ENCODE measurements at regions not wholly inside any gene's neighbourhood (a gene's known extent, or its start where the extent isn't known, plus 50 kb on each side); places are given as distances from the start of the nearest gene placed in this dataset.

- DNase-seq: no peak
Measured at GRCh38 chr11:29959488-29959887, 57.3 kb downstream of the KCNA4 start.

- DNase-seq: no peak
Measured at GRCh38 chr11:29957431-29957830, 59.4 kb downstream of the KCNA4 start.

DNA sequence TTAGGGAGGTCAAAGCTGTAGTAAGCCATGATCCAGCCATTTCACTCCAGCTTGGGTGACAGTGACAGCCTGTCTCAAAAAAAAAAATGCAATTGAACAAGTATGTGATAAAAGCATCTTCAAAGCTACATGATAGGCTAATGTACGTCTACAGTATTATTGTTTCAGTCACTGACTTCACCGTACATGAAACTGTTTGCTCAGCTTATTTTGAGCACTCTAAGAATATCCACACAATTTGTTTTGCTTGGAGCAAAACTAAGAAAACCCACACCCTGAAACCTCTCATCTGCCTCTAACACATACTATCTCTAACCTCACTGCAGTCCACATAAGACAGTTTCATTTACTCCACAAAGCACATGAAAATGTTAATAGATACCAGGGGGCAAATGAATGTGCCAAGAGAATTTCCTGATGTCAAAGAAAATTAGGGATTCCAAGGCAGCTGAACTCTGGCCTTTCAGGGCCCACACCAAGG is 60.7 kb downstream of the KCNA4 start:
- no peak for DNase-seq

DNA sequence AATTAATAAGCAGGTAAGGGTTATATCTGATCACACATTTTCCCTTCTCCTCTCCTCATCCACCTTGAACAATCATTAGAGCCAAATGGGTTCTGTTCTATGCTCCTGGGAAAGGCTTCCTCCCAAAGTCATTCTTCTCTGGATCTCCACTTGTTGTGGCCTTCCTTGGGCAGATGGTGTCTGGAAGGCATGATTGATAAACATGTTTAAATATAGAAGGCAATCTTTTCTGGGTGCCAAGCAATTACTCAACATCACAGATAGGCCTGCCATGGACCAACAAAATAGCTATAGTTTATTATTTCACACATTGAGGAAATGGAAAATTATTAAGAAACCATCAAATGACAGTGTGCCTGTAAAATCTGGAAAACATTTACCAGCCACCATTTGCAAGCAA is 73.5 kb downstream of the KCNA4 start:
- DNase-seq: no peak

DNA sequence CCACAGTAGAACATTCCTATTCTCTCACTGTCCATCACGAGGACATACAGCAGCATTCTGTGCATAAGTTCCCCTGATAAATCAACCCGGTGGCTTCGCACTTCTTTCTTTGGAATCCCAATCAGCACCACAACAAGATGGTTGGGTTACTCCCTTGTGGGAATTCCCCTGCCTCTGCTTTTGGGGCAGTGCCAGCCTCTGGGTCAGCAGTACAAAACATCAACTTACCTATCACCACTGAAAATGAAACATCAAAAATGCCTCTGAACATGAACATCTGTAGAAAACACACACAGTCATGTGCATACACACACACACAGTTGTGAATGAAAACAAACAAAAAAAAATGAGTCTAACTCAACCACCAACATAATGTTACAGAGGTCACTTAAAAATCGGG is 79.3 kb downstream of the KCNA4 start:
- DNase-seq: no peak

- no peak for DNase-seq
Measured at GRCh38 chr11:29934115-29934638, 82.7 kb downstream of the KCNA4 start.

GRCh38 chr11:29916040-29916439 is 100.8 kb downstream of the KCNA4 start:
- DNase-seq: no peak

- DNase-seq: no peak
Measured at GRCh38 chr11:29914203-29914930, 102.5 kb downstream of the KCNA4 start.

GRCh38 chr11:29913352-29913751 is 103.5 kb downstream of the KCNA4 start:
- DNase-seq: no peak

GRCh38 chr11:29900382-29900781 is 116.4 kb downstream of the KCNA4 start:
- no peak for DNase-seq

GRCh38 chr11:29879560-29879959 is 137.3 kb downstream of the KCNA4 start:
- DNase-seq: no peak

GRCh38 chr11:29876192-29876591 is 140.6 kb downstream of the KCNA4 start:
- no peak for DNase-seq

GRCh38 chr11:29847219-29847618 is 169.6 kb downstream of the KCNA4 start:
- no peak for DNase-seq

DNA sequence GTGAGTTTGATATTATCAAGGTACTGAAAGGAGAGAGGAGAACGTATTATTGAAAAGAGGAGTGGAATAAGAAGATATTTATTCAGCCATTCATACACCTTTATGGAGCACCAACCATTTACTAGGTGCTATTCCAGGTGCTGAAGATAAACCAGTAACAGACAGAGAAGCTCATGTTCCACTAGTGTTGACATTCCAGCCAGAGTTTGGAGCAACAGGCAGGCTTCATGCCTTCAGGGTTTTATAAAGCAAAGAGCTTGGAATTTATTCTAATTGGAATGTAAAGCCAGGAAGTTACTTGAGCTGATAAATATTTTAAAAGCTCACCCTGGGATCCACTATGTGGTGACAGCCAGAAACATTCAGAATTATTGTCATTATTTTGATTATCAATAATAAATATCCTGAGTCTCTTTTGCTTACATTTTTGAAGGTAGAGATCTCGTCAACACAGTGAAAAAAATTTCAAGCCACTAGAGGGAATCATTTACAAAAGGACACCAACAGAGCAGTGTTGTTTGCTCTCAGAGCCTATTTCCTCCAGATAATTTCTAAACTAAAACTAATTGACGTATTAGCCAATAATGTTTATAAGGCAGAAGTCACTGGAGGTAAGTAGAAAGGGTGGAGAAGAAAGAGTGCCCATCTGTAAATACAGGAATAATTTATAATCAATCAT is 172.0 kb downstream of the KCNA4 start:
- no peak for DNase-seq

DNA sequence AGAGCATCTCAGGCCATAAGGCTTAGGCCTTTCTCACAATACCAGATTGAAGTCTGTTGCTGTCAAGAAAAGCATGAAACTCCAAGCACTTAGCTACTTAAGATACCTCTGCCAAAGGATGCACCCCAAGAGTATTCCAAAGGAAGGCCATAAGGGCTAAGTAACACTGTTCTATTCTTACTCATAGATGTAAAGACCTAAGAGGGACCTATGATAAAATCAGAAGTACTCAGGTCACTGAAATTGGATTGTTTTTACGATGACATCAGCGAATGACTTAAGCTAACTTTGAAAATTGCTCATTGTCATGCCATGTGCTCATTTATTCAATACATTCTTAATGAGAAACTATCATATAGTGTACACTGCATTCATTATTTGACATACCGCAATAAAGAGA is 172.8 kb downstream of the KCNA4 start:
- no peak for DNase-seq

DNA sequence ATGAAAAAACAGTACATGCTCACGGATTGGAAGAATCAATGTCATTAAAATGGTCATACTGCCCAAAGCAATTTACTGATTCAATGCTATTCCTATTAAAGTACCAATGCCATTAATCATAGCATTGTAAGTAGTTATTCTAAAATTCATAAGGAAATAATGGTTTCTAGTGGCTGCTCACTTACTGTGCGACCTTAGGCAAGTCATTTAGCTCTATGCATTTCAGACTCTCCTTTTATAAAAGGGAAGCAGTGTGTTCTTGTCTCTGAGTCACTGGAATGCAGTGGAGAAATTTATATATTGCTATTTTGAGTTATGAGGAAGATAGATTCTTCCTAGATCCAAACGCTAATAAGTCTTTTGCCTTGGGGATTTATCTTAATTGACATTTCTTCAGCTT is 174.8 kb downstream of the KCNA4 start:
- DNase-seq: no peak

DNA sequence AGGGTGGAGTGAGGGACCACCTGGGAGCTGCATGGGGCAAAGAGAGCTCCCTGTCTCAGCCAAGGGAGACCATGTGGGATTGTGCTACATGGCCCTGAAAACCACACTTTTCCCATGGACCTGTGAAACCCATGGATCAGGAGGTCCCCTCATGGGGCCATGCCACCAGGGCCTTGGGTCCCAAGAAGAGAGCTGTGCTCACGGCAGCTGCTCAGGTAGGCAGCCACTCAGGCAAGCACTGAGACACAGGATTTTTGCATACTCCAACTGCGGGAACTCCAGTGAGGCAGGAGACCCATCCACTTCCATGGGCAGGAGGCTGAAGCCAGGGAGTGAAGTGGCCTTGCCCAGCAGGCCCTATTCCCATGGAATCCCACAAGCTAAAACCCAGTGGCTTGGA is 190.0 kb downstream of the KCNA4 start:
- DNase-seq: no peak

GRCh38 chr11:29816359-29816758 is 200.5 kb downstream of the KCNA4 start:
- no peak for DNase-seq

- no peak for DNase-seq
Measured at GRCh38 chr11:29809121-29809520, 207.7 kb downstream of the KCNA4 start.

GRCh38 chr11:29802522-29802921 is 214.3 kb downstream of the KCNA4 start:
- no peak for DNase-seq

DNA sequence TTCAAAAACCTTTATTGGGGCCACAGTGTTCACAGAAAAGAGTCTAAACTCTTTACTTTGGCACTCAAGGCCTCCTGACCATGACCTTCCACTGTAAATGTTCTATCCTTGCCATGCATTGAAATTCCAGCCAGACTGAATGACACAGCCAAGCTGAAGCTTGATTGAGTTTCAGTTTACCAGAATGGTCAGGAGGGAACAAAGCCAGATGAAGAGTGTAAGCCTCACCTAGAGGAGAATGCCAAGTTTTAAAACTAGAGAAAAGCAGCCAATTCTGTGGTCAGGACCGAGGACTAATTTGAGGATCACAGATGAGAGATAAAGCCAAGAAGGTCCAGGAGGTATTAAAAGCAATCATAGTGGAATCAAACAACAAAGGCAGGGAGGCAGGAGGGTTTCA is 215.3 kb downstream of the KCNA4 start:
- no peak for DNase-seq

DNA sequence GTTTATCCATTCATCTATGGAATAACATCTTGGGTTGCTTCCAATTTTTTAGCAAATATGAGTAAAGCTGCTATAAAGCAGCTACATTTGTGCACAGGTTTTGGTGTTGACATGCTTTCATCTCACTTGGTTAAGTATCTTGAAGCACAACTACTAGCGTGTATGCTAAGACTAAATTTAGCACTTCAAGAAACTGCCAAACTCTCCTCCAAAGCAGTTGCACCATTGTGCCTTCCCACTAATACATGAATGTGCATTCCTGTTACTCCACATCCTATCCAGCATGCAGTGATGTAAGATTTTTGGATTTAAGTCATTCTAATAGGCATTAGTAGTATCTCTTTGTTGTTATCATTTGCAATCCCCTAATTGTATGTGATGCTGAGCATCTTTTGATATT is 230.7 kb downstream of the KCNA4 start:
- DNase-seq: no peak

- DNase-seq: no peak
Measured at GRCh38 chr11:29783506-29783905, 233.3 kb downstream of the KCNA4 start.

DNA sequence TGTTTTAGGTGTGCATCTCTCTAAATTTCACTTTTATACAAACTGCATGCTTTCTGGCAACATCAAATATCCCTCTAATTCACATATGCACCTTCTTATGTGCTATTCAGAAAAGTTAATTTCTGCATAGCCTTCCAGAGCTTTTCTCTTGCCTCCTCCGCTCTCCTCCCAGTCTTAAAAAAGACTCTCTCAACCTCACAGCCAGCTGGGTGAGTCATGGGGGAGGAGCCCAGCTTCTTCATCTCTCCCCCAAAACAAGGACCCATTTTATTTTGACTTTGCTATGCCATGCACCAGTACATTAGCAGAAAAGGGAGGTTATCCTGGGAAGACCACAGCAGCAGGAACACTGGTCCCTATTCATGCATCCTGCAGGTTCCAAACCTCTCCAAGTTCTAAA is 234.4 kb downstream of the KCNA4 start:
- DNase-seq: no peak
